ENCODE measurements at regions not wholly inside any gene's neighbourhood (a gene's known extent, or its start where the extent isn't known, plus 50 kb on each side); places are given as distances from the start of the nearest gene placed in this dataset.

DNA sequence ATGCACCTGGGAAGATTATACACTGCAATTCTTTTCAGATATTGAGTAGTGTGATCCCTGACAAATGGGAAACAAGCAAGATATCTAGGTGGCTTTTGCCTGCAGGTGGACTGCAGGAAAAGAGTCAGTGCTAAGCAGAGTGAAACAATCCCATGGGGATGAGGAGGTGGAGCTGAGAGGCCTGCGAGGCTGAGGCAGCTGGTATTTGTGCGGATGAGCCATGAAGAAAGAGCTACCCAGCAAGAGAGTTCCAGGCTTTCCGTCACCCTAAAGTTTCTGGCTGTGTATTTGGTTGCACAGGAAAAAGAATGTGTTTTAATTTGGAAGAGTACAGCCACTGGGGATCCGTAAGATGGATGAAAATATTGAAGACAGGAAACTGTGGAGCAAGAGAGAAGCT lies 714.1 kb upstream of the COBL start:
- H3K4me1 ChIP-seq (replicated peaks): no peaks in the 10 kb centered on the region
- 62% methylated on average over 4 of the region's 4 CpGs for WGBS

DNA sequence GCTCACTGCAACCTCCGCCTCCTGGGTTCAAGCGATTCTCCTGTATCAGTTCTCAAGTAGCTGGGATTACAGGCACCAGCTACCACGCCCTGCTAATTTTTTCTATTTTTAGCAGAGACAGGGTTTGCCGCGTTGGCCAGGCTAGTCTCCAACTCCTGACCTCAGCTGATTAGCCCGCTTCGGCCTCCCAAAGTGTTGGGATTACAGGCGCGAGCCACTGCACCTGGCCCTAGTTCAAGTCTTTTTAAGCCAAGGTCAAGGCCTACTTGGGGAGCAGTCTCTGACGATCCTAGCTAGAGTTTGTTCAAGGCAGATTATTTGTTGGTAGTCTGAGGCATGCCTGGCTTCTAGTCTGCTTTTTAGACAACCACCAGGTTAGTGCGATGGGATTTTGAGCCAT lies 709.5 kb upstream of the COBL start:
- 86% methylated on average over 11 of the region's 11 CpGs for WGBS
- Histone ChIP-seq H3K4me3 (no peak overlapping the region), H3K27ac (no peak overlapping the region), H3K9me3 (no peaks in the 10 kb centered on the region), H3K27me3 (replicated peaks; ENCODE audit: insufficient read depth) (no peaks in the 10 kb centered on the region), H3K36me3 (no peaks in the 10 kb centered on the region), H3K4me1 (replicated peaks) (no peaks in the 10 kb centered on the region)
- DNase-seq (ENCODE audit: low spot score): no peak
- intact Hi-C loops (cut with DNase I): no loop called here
- TF ChIP-seq POLR2A (IDR thresholded peaks at IDR 0.05): no peak
- no peak for TF ChIP-seq POLR2AphosphoS5 (IDR thresholded peaks at IDR 0.05)
- TF ChIP-seq, protein P1, sequence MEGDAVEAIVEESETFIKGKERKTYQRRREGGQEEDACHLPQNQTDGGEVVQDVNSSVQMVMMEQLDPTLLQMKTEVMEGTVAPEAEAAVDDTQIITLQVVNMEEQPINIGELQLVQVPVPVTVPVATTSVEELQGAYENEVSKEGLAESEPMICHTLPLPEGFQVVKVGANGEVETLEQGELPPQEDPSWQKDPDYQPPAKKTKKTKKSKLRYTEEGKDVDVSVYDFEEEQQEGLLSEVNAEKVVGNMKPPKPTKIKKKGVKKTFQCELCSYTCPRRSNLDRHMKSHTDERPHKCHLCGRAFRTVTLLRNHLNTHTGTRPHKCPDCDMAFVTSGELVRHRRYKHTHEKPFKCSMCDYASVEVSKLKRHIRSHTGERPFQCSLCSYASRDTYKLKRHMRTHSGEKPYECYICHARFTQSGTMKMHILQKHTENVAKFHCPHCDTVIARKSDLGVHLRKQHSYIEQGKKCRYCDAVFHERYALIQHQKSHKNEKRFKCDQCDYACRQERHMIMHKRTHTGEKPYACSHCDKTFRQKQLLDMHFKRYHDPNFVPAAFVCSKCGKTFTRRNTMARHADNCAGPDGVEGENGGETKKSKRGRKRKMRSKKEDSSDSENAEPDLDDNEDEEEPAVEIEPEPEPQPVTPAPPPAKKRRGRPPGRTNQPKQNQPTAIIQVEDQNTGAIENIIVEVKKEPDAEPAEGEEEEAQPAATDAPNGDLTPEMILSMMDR (IDR thresholded peaks at IDR 0.05): no peak

More for the DNA sequence above, 714.1 kb upstream of the COBL start:
- no peaks in the 10 kb centered on the region for H3K36me3 ChIP-seq
- H3K4me3 ChIP-seq: no peak overlapping the region
- intact Hi-C loops (cut with DNase I): no loop called here
- no peaks in the 10 kb centered on the region for H3K9me3 ChIP-seq
- H3K27me3 ChIP-seq (replicated peaks; ENCODE audit: insufficient read depth): no peaks in the 10 kb centered on the region
- TF ChIP-seq, protein P1 (IDR thresholded peaks at IDR 0.05): no peak
- TF ChIP-seq POLR2A (IDR thresholded peaks at IDR 0.05): no peak
- no peak for TF ChIP-seq POLR2AphosphoS5 (IDR thresholded peaks at IDR 0.05)
- no peak for DNase-seq (ENCODE audit: low spot score)
- H3K27ac ChIP-seq: no peak overlapping the region

DNA sequence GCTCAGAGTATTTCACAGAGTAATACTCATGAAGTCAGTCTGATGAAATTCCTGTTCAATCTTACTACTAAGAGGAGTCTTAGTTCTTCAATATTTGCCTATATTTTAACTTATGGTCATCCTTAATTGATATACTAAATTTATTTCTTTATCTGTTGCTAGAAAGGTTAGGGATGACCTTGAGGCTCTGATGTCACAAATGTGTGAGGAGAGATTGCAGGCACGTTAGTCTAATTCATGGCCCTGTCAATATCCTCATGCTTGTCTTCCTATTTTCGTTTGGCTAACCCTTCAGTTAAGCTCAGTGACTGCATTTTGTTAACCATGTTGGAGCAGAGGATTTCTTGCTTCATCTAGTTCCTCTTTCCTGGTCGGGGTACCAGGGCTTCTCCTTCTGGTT lies 704.7 kb upstream of the COBL start:
- Histone ChIP-seq H3K4me1 (replicated peaks) (no peaks in the 10 kb centered on the region), H3K27ac (no peak overlapping the region), H3K27me3 (replicated peaks; ENCODE audit: insufficient read depth) (no peaks in the 10 kb centered on the region), H3K4me3 (no peak overlapping the region), H3K36me3 (no peaks in the 10 kb centered on the region), H3K9me3 (no peaks in the 10 kb centered on the region)
- WGBS: 58% methylated on average over 3 of the region's 3 CpGs
- TF ChIP-seq POLR2A (IDR thresholded peaks at IDR 0.05) (no peak), POLR2AphosphoS5 (IDR thresholded peaks at IDR 0.05) (no peak)
- TF ChIP-seq, protein P1 (IDR thresholded peaks at IDR 0.05): no peak
- DNase-seq (ENCODE audit: low spot score): no peak
- intact Hi-C loops (cut with DNase I): no loop called here

DNA sequence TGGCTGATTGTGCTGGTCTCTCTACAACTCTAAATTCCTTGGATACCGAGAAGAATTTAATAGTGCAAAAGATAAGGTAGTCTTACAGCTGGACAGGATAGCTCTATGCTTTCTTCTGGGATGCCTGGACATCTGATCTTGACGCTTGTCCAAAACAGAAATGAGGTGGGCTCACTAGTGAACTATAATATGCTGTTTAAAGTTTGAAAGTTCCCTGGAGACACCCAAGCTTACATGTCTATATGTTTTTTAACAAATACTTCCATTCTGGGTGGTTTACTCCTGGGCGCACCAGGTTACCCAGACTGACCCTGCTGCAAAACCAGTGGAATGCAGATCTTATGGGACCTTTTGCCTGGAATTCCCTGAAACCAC lies 702.1 kb upstream of the COBL start:
- TF ChIP-seq, protein P1 (IDR thresholded peaks at IDR 0.05): no peak
- TF ChIP-seq POLR2A (IDR thresholded peaks at IDR 0.05): no peak
- no peak for TF ChIP-seq POLR2AphosphoS5 (IDR thresholded peaks at IDR 0.05)
- 82% methylated on average over 3 of the region's 3 CpGs for WGBS
- no peaks in the 10 kb centered on the region for H3K9me3 ChIP-seq
- no peaks in the 10 kb centered on the region for H3K36me3 ChIP-seq
- no peak for DNase-seq (ENCODE audit: low spot score)
- no peak overlapping the region for H3K27ac ChIP-seq
- intact Hi-C loops (cut with DNase I): no loop called here
- no peaks in the 10 kb centered on the region for H3K27me3 ChIP-seq (replicated peaks; ENCODE audit: insufficient read depth)
- no peaks in the 10 kb centered on the region for H3K4me1 ChIP-seq (replicated peaks)
- H3K4me3 ChIP-seq: no peak overlapping the region

DNA sequence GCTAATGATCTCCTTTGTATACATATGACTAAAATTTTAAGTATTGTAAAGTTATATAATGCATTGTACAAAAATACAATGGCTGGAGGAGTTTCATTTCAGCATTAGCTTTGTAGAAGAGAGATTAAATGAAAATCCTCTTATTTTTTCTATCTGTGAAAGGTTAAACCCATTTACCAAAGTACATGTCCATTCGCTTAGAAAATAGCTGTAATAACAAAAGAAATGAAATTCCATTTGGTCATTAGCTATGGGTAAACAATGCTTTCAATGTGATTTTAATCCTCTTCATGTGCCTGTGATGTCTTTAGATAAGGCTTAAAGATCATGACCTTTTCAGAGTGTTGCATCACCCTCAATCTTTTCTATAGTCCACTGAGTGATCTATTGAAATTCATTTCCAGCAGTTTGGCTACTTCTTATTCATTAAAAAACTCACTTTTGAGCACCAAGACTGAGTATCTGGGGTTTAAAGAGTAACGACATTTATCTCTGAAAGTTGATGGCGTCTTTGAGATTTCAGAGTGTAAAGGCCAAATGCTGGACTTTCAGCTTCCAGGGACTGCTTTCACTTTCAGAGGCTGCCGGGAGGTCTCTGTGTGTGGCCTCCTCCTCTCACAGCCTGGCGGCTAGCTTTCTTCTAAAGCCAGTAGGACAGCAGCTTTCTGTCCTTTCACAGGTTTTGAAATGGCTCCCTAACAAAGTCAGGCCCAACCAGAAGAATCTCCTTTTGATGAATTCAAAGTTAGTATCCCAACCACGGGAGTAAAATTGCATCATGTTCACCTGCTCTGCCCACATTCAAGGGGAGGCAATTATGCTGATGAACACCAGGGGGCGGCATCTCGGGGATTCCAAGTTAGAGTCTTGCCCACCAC lies 701.4 kb upstream of the COBL start:
- no peaks in the 10 kb centered on the region for H3K9me3 ChIP-seq
- DNase-seq (ENCODE audit: low spot score): no peak
- intact Hi-C loops (cut with DNase I): no loop called here
- 67% methylated on average over 8 of the region's 8 CpGs for whole genome bisulfite sequencing
- H3K4me3 ChIP-seq: no peak overlapping the region
- H3K27me3 ChIP-seq (replicated peaks; ENCODE audit: insufficient read depth): no peaks in the 10 kb centered on the region
- no peaks in the 10 kb centered on the region for H3K36me3 ChIP-seq
- TF ChIP-seq, protein P1 (IDR thresholded peaks at IDR 0.05): no peak
- no peak for TF ChIP-seq POLR2AphosphoS5 (IDR thresholded peaks at IDR 0.05)
- no peak for TF ChIP-seq POLR2A (IDR thresholded peaks at IDR 0.05)
- no peak overlapping the region for H3K27ac ChIP-seq
- no peaks in the 10 kb centered on the region for H3K4me1 ChIP-seq (replicated peaks)
